ENCODE measurements at regions not wholly inside any gene's neighbourhood (a gene's known extent, or its start where the extent isn't known, plus 50 kb on each side); places are given as distances from the start of the nearest gene placed in this dataset.
"Not testable (repeated sequence)": the region's sequence is repeated elsewhere in the genome, so short reads cannot be mapped to it uniquely, and the experiment has no call there.

GRCh38 chr17:68161644-68162428 lies 86.0 kb upstream of the AMZ2 start:
- H3K4me1 Mint-ChIP-seq, result peaks cover 0 to 6% (median 2%) of the 10 kb centered on the region in 4 donors
- DNase-seq, result no peak
- H3K9me3 Mint-ChIP-seq, result no peaks in the 10 kb centered on the region
- H3K27ac Mint-ChIP-seq, result no peak overlapping the region
- no peaks in the 10 kb centered on the region for H3K36me3 ChIP-seq (ENCODE audit: insufficient read depth, low read length)
- ChIA-PET POLR2A (ENCODE audit: partially characterized antibody) (interaction anchor here (1.0 kb wide), 1 partner anchor 10 kb away, joined by 3 read pairs; no protein-coding TSS in a partner anchor), CTCF (ENCODE audit: partially characterized antibody) (interaction anchor here (0.6 kb wide), 1 partner anchor 303 kb away, joined by 3 read pairs; no protein-coding TSS in a partner anchor)
- H3K36me3 Mint-ChIP-seq, result no peaks in the 10 kb centered on the region
- no peaks in the 10 kb centered on the region for H3K9me3 ChIP-seq (ENCODE audit: control insufficient read depth in 1 of 2, low read length in 2 of 2)
- H3K27me3 ChIP-seq (ENCODE audit: insufficient read depth, low read length), result no peaks in the 10 kb centered on the region
- no peaks in the 10 kb centered on the region for H3K27me3 Mint-ChIP-seq
- intact Hi-C loops (cut with micrococcal nuclease), result no loop called here
- no peak overlapping the region for H3K27ac ChIP-seq (ENCODE audit: low read depth, low read length)
- H3K4me1 ChIP-seq (ENCODE audit: insufficient read depth, low read length), result no peaks in the 10 kb centered on the region
- H3K4me3 Mint-ChIP-seq, result no peak overlapping the region
- H3K4me3 ChIP-seq (ENCODE audit: low read length in 2 of 2), result no peak overlapping the region

GRCh38 chr17:68168273-68169164 lies 79.3 kb upstream of the AMZ2 start:
- intact Hi-C loops (cut with micrococcal nuclease); H3K9me3 Mint-ChIP-seq; H3K27me3 ChIP-seq (ENCODE audit: insufficient read depth, low read length); H3K4me3 ChIP-seq (ENCODE audit: low read length in 2 of 2); H3K9me3 ChIP-seq (ENCODE audit: control insufficient read depth in 1 of 2, low read length in 2 of 2); H3K4me1 ChIP-seq (ENCODE audit: insufficient read depth, low read length); H3K36me3 ChIP-seq (ENCODE audit: insufficient read depth, low read length); DNase-seq; H3K27me3 Mint-ChIP-seq; H3K36me3 Mint-ChIP-seq; H3K27ac ChIP-seq (ENCODE audit: low read depth, low read length): not testable (repeated sequence)
- POLR2A ChIA-PET (ENCODE audit: partially characterized antibody), result interaction anchor here (2.4 kb wide), 1 partner anchor 32 kb away, joined by 9 read pairs; no protein-coding TSS in a partner anchor
- Mint-ChIP-seq H3K4me1 (peaks cover 6 to 15% (median 9%) of the 10 kb centered on the region in 4 donors), H3K27ac (peak overlapping the region in 4 of 7 donors; percentile 6 to 51 (median 46)), H3K4me3 (peak overlapping the region in 2 of 8 donors; percentile 26 to 49)
- CTCF ChIA-PET (ENCODE audit: partially characterized antibody), result interaction anchor here (0.6 to 12.2 kb wide), 8 partner anchors 9 to 300 kb away, joined by 3 to 221 read pairs (median 3); no protein-coding TSS in a partner anchor

- H3K4me1 Mint-ChIP-seq, result peaks cover 6 to 15% (median 9%) of the 10 kb centered on the region in 4 donors
- peak in 1 of 5 donors; percentile 27 for DNase-seq
- H3K9me3 ChIP-seq (ENCODE audit: control insufficient read depth in 1 of 2, low read length in 2 of 2); H3K36me3 Mint-ChIP-seq; H3K4me3 ChIP-seq (ENCODE audit: low read length in 2 of 2); intact Hi-C loops (cut with micrococcal nuclease); H3K27me3 ChIP-seq (ENCODE audit: insufficient read depth, low read length); H3K36me3 ChIP-seq (ENCODE audit: insufficient read depth, low read length); H3K9me3 Mint-ChIP-seq; H3K27ac ChIP-seq (ENCODE audit: low read depth, low read length); H3K27me3 Mint-ChIP-seq; H3K4me1 ChIP-seq (ENCODE audit: insufficient read depth, low read length): not testable (repeated sequence)
- H3K27ac Mint-ChIP-seq, result peak overlapping the region in 1 of 7 donors; percentile 35
- CTCF ChIA-PET (ENCODE audit: partially characterized antibody), result interaction anchor here (0.8 to 12.2 kb wide), 6 partner anchors 9 to 267 kb away, joined by 3 to 221 read pairs (median 4); no protein-coding TSS in a partner anchor
- H3K4me3 Mint-ChIP-seq, result peak overlapping the region in 3 of 8 donors; percentile 20 to 49 (median 34)
- POLR2A ChIA-PET (ENCODE audit: partially characterized antibody), result interaction anchor here (0.8 to 2.4 kb wide), 3 partner anchors 31 to 78 kb away, joined by 3 to 9 read pairs (median 4); partner anchors contain the start of gene AMZ2
These were observed 78.5 kb upstream of the AMZ2 start for GRCh38 chr17:68169165-68169821.

- ChIA-PET POLR2A (ENCODE audit: partially characterized antibody) (interaction anchor here (0.8 to 2.4 kb wide), 3 partner anchors 30 to 78 kb away, joined by 3 to 9 read pairs (median 4); partner anchors contain the start of gene AMZ2), CTCF (ENCODE audit: partially characterized antibody) (interaction anchor here (12.2 kb wide), 1 partner anchor 33 kb away, joined by 221 read pairs; no protein-coding TSS in a partner anchor)
- no peaks in the 10 kb centered on the region for H3K9me3 ChIP-seq (ENCODE audit: control insufficient read depth in 1 of 2, low read length in 2 of 2)
- H3K27me3 Mint-ChIP-seq, result no peaks in the 10 kb centered on the region
- no peaks in the 10 kb centered on the region for H3K9me3 Mint-ChIP-seq
- peaks cover 6 to 14% (median 9%) of the 10 kb centered on the region in 4 donors for H3K4me1 Mint-ChIP-seq
- H3K36me3 Mint-ChIP-seq, result no peaks in the 10 kb centered on the region
- no peak for DNase-seq
- no peaks in the 10 kb centered on the region for H3K27me3 ChIP-seq (ENCODE audit: insufficient read depth, low read length)
- H3K4me3 ChIP-seq (ENCODE audit: low read length in 2 of 2), result no peak overlapping the region
- no peak overlapping the region for H3K27ac ChIP-seq (ENCODE audit: low read depth, low read length)
- H3K4me1 ChIP-seq (ENCODE audit: insufficient read depth, low read length), result peaks cover 3% of the 10 kb centered on the region
- peak overlapping the region in 1 of 7 donors; percentile 17 for H3K27ac Mint-ChIP-seq
- no peak overlapping the region for H3K4me3 Mint-ChIP-seq
- H3K36me3 ChIP-seq (ENCODE audit: insufficient read depth, low read length), result no peaks in the 10 kb centered on the region
- intact Hi-C loops (cut with micrococcal nuclease), result loop anchor here (10.0 kb wide), 1 partner anchor 115 kb away; no protein-coding TSS in a partner anchor
These were observed 78.0 kb upstream of the AMZ2 start for GRCh38 chr17:68169840-68170239.

GRCh38 chr17:68170246-68170645 lies 77.6 kb upstream of the AMZ2 start:
- no peaks in the 10 kb centered on the region for H3K27me3 Mint-ChIP-seq
- POLR2A ChIA-PET (ENCODE audit: partially characterized antibody), result interaction anchor here (0.8 to 2.4 kb wide), 3 partner anchors 30 to 77 kb away, joined by 3 to 9 read pairs (median 4); partner anchors contain the start of gene AMZ2

GRCh38 chr17:68172461-68172954 lies 75.3 kb upstream of the AMZ2 start:
- H3K27me3 ChIP-seq (ENCODE audit: insufficient read depth, low read length), result no peaks in the 10 kb centered on the region

More at GRCh38 chr17:68170246-68170645, 77.6 kb upstream of the AMZ2 start:
- no peaks in the 10 kb centered on the region for H3K27me3 ChIP-seq (ENCODE audit: insufficient read depth, low read length)
- CTCF ChIA-PET (ENCODE audit: partially characterized antibody), result interaction anchor here (0.7 to 12.2 kb wide), 3 partner anchors 32 to 262 kb away, joined by 3 to 221 read pairs (median 5); no protein-coding TSS in a partner anchor
- DNase-seq, result no peak
- no peak overlapping the region for H3K27ac ChIP-seq (ENCODE audit: low read depth, low read length)
- Mint-ChIP-seq H3K4me1 (peaks cover 4 to 13% (median 8%) of the 10 kb centered on the region in 4 donors), H3K27ac (peak overlapping the region in 1 of 7 donors; percentile 70), H3K4me3 (peak overlapping the region in 1 of 8 donors; percentile 54), H3K9me3 (no peaks in the 10 kb centered on the region), H3K36me3 (no peaks in the 10 kb centered on the region)
- no peaks in the 10 kb centered on the region for H3K9me3 ChIP-seq (ENCODE audit: control insufficient read depth in 1 of 2, low read length in 2 of 2)
- no peaks in the 10 kb centered on the region for H3K36me3 ChIP-seq (ENCODE audit: insufficient read depth, low read length)
- intact Hi-C loops (cut with micrococcal nuclease), result loop anchor here (10.0 kb wide), 1 partner anchor 115 kb away; no protein-coding TSS in a partner anchor
- peaks cover 3% of the 10 kb centered on the region for H3K4me1 ChIP-seq (ENCODE audit: insufficient read depth, low read length)
- H3K4me3 ChIP-seq (ENCODE audit: low read length in 2 of 2), result no peak overlapping the region

More at GRCh38 chr17:68172461-68172954, 75.3 kb upstream of the AMZ2 start:
- DNase-seq, result peak; percentile 67 to 78 (median 68)
- H3K36me3 ChIP-seq (ENCODE audit: insufficient read depth, low read length), result no peaks in the 10 kb centered on the region
- no peaks in the 10 kb centered on the region for H3K9me3 ChIP-seq (ENCODE audit: control insufficient read depth in 1 of 2, low read length in 2 of 2)
- H3K27me3 Mint-ChIP-seq, result no peaks in the 10 kb centered on the region
- H3K4me3 Mint-ChIP-seq, result no peak overlapping the region
- CTCF ChIA-PET (ENCODE audit: partially characterized antibody), result interaction anchor here (0.7 to 12.2 kb wide), 33 partner anchors 11 to 297 kb away, joined by 3 to 221 read pairs (median 5); partner anchors contain the start of genes AMZ2 and WIPI1
- intact Hi-C loops (cut with micrococcal nuclease), result loop anchor here (1.0 to 10.0 kb wide), 6 partner anchors 28 to 291 kb away; no protein-coding TSS in a partner anchor
- peaks cover 3% of the 10 kb centered on the region for H3K4me1 ChIP-seq (ENCODE audit: insufficient read depth, low read length)
- no peak overlapping the region for H3K27ac Mint-ChIP-seq
- H3K4me3 ChIP-seq (ENCODE audit: low read length in 2 of 2), result no peak overlapping the region
- H3K9me3 Mint-ChIP-seq, result no peaks in the 10 kb centered on the region
- peaks cover 8 to 17% (median 10%) of the 10 kb centered on the region in 4 donors for H3K4me1 Mint-ChIP-seq
- H3K36me3 Mint-ChIP-seq, result no peaks in the 10 kb centered on the region
- POLR2A ChIA-PET (ENCODE audit: partially characterized antibody), result interaction anchor here (1.0 to 3.2 kb wide), 10 partner anchors 8 to 288 kb away, joined by 3 to 49 read pairs (median 6); partner anchors contain the start of gene AMZ2
- H3K27ac ChIP-seq (ENCODE audit: low read depth, low read length), result no peak overlapping the region

All from CD4-positive, alpha-beta memory T cell (primary cell).